ENCODE measurements at regions not wholly inside any gene's neighbourhood (a gene's known extent, or its start where the extent isn't known, plus 50 kb on each side); places are given as distances from the start of the nearest gene placed in this dataset.

GRCh38 chr1:90568436-90568835, 148.7 kb downstream of the BARHL2 start:
- Histone ChIP-seq H3K4me2 (ENCODE audit: insufficient read depth, low read length) (no peak overlapping the region), H3K9ac (ENCODE audit: low read depth, low read length) (no peak overlapping the region), H3K27me3 (ENCODE audit: insufficient read depth, low read length, poor library complexity) (no peaks in the 10 kb centered on the region), H3K9me3 (ENCODE audit: insufficient read depth, low read length, severe bottlenecking) (peaks cover 4% of the 10 kb centered on the region), H3K4me3 (ENCODE audit: low read depth in 1 of 2, low read length in 2 of 2) (no peak overlapping the region), H3K27ac (ENCODE audit: low read length) (peak overlapping the region; percentile 67), H3K4me1 (ENCODE audit: insufficient read depth, low read length) (peaks cover 65% of the 10 kb centered on the region), H2AFZ (ENCODE audit: low read depth, low read length) (no peak overlapping the region), H3K36me3 (ENCODE audit: insufficient read depth, low read length) (no peaks in the 10 kb centered on the region), H3K79me2 (ENCODE audit: insufficient read depth, low read length) (no peaks in the 10 kb centered on the region), H4K20me1 (ENCODE audit: insufficient read depth, low read length) (no peaks in the 10 kb centered on the region)
- TF ChIP-seq EZH2 (IDR thresholded peaks at IDR 0.05; ENCODE audit: borderline replicate concordance, low read depth, low read length, severe bottlenecking) (no peak), CTCF (IDR thresholded peaks at IDR 0.05; ENCODE audit: borderline replicate concordance, extremely low read depth, low read length, poor library complexity, severe bottlenecking) (no peak)
- DNase-seq = no peak
- ATAC-seq (ENCODE audit: insufficient read depth, low read depth) = 0 out of 3 replicates have a peak, but pooled peaks have one; percentile 22

GRCh38 chr1:90564164-90564563, 152.9 kb downstream of the BARHL2 start:
- no peaks in the 10 kb centered on the region for H3K27me3 ChIP-seq (ENCODE audit: insufficient read depth, low read length, poor library complexity)
- H3K4me3 ChIP-seq (ENCODE audit: low read depth in 1 of 2, low read length in 2 of 2) = no peak overlapping the region
- H3K4me2 ChIP-seq (ENCODE audit: insufficient read depth, low read length) = peak overlapping the region; percentile 27; the same call in 1 of the 2 replicates
- H3K36me3 ChIP-seq (ENCODE audit: insufficient read depth, low read length) = no peaks in the 10 kb centered on the region
- H4K20me1 ChIP-seq (ENCODE audit: insufficient read depth, low read length) = no peaks in the 10 kb centered on the region
- no peak for DNase-seq
- H3K9ac ChIP-seq (ENCODE audit: low read depth, low read length) = peak overlapping the region; percentile 35
- no peaks in the 10 kb centered on the region for H3K79me2 ChIP-seq (ENCODE audit: insufficient read depth, low read length)
- no peaks in the 10 kb centered on the region for H3K9me3 ChIP-seq (ENCODE audit: insufficient read depth, low read length, severe bottlenecking)
- H3K4me1 ChIP-seq (ENCODE audit: insufficient read depth, low read length) = peaks cover 100% of the 10 kb centered on the region
- H2AFZ ChIP-seq (ENCODE audit: low read depth, low read length) = peak overlapping the region; percentile 29; the same call in 1 of the 2 replicates
- peak overlapping the region; percentile 88 for H3K27ac ChIP-seq (ENCODE audit: low read length)
- ATAC-seq (ENCODE audit: insufficient read depth, low read depth) = no peak
- TF ChIP-seq EZH2 (IDR thresholded peaks at IDR 0.05; ENCODE audit: borderline replicate concordance, low read depth, low read length, severe bottlenecking) = no peak

- H3K9me3 ChIP-seq (ENCODE audit: insufficient read depth, low read length, severe bottlenecking) = no peaks in the 10 kb centered on the region
- no peak overlapping the region for H2AFZ ChIP-seq (ENCODE audit: low read depth, low read length)
- no peak overlapping the region for H3K4me3 ChIP-seq (ENCODE audit: low read depth in 1 of 2, low read length in 2 of 2)
- peak overlapping the region; percentile 41 for H3K4me2 ChIP-seq (ENCODE audit: insufficient read depth, low read length)
- H4K20me1 ChIP-seq (ENCODE audit: insufficient read depth, low read length) = no peaks in the 10 kb centered on the region
- peak overlapping the region; percentile 49 for H3K9ac ChIP-seq (ENCODE audit: low read depth, low read length)
- DNase-seq (peak; percentile 80), ATAC-seq (ENCODE audit: insufficient read depth, low read depth) (peak; percentile 59)
- H3K79me2 ChIP-seq (ENCODE audit: insufficient read depth, low read length) = no peaks in the 10 kb centered on the region
- peak overlapping the region; percentile 88 for H3K27ac ChIP-seq (ENCODE audit: low read length)
- H3K27me3 ChIP-seq (ENCODE audit: insufficient read depth, low read length, poor library complexity) = no peaks in the 10 kb centered on the region
- no peaks in the 10 kb centered on the region for H3K36me3 ChIP-seq (ENCODE audit: insufficient read depth, low read length)
- TF ChIP-seq EZH2 (IDR thresholded peaks at IDR 0.05; ENCODE audit: borderline replicate concordance, low read depth, low read length, severe bottlenecking) = no peak
- TF ChIP-seq CTCF (IDR thresholded peaks at IDR 0.05; ENCODE audit: borderline replicate concordance, extremely low read depth, low read length, poor library complexity, severe bottlenecking) = no peak
- peaks cover 100% of the 10 kb centered on the region for H3K4me1 ChIP-seq (ENCODE audit: insufficient read depth, low read length)
Observed at GRCh38 chr1:90562892-90563291, 154.2 kb downstream of the BARHL2 start.

GRCh38 chr1:90561911-90562310, 155.2 kb downstream of the BARHL2 start:
- H3K9ac ChIP-seq (ENCODE audit: low read depth, low read length) = peak overlapping the region; percentile 49
- no peaks in the 10 kb centered on the region for H4K20me1 ChIP-seq (ENCODE audit: insufficient read depth, low read length)
- peak overlapping the region; percentile 88 for H3K27ac ChIP-seq (ENCODE audit: low read length)
- H3K36me3 ChIP-seq (ENCODE audit: insufficient read depth, low read length) = no peaks in the 10 kb centered on the region
- peak overlapping the region; percentile 41; the same call in 1 of the 2 replicates for H3K4me2 ChIP-seq (ENCODE audit: insufficient read depth, low read length)
- no peak for TF ChIP-seq EZH2 (IDR thresholded peaks at IDR 0.05; ENCODE audit: borderline replicate concordance, low read depth, low read length, severe bottlenecking)
- TF ChIP-seq CTCF (IDR thresholded peaks at IDR 0.05; ENCODE audit: borderline replicate concordance, extremely low read depth, low read length, poor library complexity, severe bottlenecking) = peak; percentile 79
- peak; percentile 86 for DNase-seq
- H2AFZ ChIP-seq (ENCODE audit: low read depth, low read length) = no peak overlapping the region
- ATAC-seq (ENCODE audit: insufficient read depth, low read depth) = peak; percentile 74
- no peaks in the 10 kb centered on the region for H3K27me3 ChIP-seq (ENCODE audit: insufficient read depth, low read length, poor library complexity)
- H3K4me3 ChIP-seq (ENCODE audit: low read depth in 1 of 2, low read length in 2 of 2) = no peak overlapping the region
- no peaks in the 10 kb centered on the region for H3K9me3 ChIP-seq (ENCODE audit: insufficient read depth, low read length, severe bottlenecking)
- no peaks in the 10 kb centered on the region for H3K79me2 ChIP-seq (ENCODE audit: insufficient read depth, low read length)
- peaks cover 100% of the 10 kb centered on the region for H3K4me1 ChIP-seq (ENCODE audit: insufficient read depth, low read length)

Measured in DND-41 (cell line).